ENCODE measurements at regions not wholly inside any gene's neighbourhood (a gene's known extent, or its start where the extent isn't known, plus 50 kb on each side); places are given as distances from the start of the nearest gene placed in this dataset.

DNA sequence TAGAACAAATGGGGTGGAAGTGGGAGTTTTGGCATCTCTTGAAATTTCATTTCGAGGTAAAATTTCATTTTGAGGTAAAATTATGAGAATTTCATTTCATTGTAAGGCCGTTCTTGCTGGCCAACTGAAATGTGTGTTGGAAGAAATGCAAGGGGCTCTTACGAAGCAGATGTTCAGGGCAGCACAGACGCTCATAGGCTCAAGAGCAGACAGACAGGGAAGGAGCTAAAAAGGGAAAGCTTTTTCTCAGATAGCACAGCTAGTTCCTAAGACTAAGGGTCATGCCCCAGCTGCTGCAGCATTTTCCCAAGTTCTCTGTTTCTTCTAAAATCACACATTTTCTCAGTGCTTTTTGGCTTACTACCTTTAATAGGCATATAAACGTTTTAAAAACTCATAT is 65.1 kb upstream of the SFMBT2 start:
- Histone ChIP-seq H3K4me1 (peaks cover 0 to 47% (median 9%) of the 10 kb centered on the region in 12 donors), H3K9me3 (peaks cover 0 to 3% (median 0%) of the 10 kb centered on the region in 12 donors), H3K27ac (peak overlapping the region in 2 of 12 donors; percentile 18 to 28), H3K4me3 (peak overlapping the region in 2 of 12 donors; percentile 2 to 4), H3K36me3 (no peaks in the 10 kb centered on the region), H3K27me3 (no peaks in the 10 kb centered on the region)
- DNase-seq (no peak), ATAC-seq (peak in 3 of 4 donors; percentile 68 to 74 (median 72))
- TF ChIP-seq, protein P1, sequence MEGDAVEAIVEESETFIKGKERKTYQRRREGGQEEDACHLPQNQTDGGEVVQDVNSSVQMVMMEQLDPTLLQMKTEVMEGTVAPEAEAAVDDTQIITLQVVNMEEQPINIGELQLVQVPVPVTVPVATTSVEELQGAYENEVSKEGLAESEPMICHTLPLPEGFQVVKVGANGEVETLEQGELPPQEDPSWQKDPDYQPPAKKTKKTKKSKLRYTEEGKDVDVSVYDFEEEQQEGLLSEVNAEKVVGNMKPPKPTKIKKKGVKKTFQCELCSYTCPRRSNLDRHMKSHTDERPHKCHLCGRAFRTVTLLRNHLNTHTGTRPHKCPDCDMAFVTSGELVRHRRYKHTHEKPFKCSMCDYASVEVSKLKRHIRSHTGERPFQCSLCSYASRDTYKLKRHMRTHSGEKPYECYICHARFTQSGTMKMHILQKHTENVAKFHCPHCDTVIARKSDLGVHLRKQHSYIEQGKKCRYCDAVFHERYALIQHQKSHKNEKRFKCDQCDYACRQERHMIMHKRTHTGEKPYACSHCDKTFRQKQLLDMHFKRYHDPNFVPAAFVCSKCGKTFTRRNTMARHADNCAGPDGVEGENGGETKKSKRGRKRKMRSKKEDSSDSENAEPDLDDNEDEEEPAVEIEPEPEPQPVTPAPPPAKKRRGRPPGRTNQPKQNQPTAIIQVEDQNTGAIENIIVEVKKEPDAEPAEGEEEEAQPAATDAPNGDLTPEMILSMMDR (IDR thresholded peaks at IDR 0.05), result no peak
- no peak for TF ChIP-seq POLR2A (IDR thresholded peaks at IDR 0.05)
- 26 to 33% (median 29%) methylated on average over 5 of the region's 5 CpGs for WGBS, 4 donors
- intact Hi-C loops (cut with DNase I), result no loop called here

DNA sequence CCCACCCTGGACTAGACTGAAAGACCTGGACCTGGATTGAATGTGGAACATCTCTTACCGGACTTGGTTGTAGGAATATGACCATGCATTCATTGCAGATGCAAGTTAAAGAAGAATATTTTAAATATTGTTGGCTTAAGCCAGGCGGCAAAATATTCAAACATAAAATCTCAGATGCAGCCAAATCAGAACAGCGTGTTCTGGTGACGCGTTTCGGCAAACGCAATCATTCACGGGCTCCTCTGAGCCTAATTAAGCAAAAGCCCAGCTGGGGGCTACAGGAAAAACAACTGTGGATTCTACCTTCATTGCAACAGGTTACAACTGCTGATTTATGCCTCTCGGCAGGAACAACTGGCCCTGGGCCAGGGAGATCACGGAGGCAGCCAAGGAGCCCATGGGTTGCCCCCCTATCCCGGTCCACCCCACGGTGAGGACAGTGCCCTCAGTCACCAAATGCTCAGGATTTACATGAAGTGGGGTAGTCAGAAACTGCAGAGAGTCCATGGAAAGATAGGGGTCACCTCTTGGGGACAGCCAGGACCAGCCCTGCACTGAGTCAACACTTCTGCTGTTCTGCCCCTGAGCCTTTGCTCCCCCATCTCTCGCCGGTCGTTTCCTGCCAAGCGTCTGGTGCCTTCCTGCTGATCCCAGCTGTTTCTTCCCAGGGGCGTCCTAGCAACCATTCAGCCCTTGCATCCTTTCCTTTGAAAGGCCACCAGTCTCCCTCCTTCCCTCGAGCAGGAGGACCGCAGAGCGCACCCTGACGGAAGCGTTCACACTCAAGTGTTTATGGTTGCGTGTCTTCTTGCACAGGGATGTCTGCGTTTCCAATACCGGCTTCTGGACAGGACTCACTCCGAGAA is 64.4 kb upstream of the SFMBT2 start:
- peaks cover 0 to 45% (median 9%) of the 10 kb centered on the region in 12 donors for H3K4me1 ChIP-seq
- H3K9me3 ChIP-seq, result peaks cover 0 to 3% (median 0%) of the 10 kb centered on the region in 12 donors
- TF ChIP-seq, protein P1 (IDR thresholded peaks at IDR 0.05), result no peak
- TF ChIP-seq POLR2A (IDR thresholded peaks at IDR 0.05), result no peak
- ATAC-seq (peak; percentile 38 to 70 (median 63)), DNase-seq (peak; percentile 25 to 72 (median 48))
- intact Hi-C loops (cut with DNase I), result no loop called here
- peak overlapping the region in 2 of 12 donors; percentile 18 to 28 for H3K27ac ChIP-seq
- peak overlapping the region in 3 of 12 donors; percentile 2 to 14 (median 4) for H3K4me3 ChIP-seq
- no peaks in the 10 kb centered on the region for H3K36me3 ChIP-seq
- no peaks in the 10 kb centered on the region for H3K27me3 ChIP-seq
- WGBS, 4 donors, result 31 to 34% (median 33%) methylated on average over 22 to 26 of the region's 26 CpGs

DNA sequence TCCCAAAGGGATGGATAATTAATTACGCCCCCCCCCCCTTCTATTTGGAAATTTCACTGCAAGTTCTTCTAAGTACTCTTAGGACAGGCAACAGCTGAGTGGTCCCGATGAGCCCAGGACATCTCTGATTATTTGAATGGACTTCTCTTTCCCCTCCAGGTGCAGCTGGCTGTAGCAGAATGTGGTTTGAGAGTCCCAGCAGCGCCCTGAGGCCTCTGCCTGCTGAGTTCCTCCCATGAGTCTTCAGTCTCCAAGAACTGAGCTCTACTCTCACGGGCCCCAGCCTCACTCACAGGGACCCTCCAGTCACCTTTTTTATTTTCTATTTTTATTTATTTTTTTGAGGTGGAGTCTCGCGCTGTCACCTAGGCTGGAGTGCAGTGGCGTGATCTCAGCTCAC is 63.6 kb upstream of the SFMBT2 start:
- Histone ChIP-seq H3K4me1 (peaks cover 0 to 38% (median 9%) of the 10 kb centered on the region in 12 donors), H3K27ac (no peak overlapping the region), H3K4me3 (no peak overlapping the region), H3K36me3 (no peaks in the 10 kb centered on the region), H3K9me3 (peaks cover 0 to 3% (median 0%) of the 10 kb centered on the region in 12 donors), H3K27me3 (no peaks in the 10 kb centered on the region)
- intact Hi-C loops (cut with DNase I), result no loop called here
- DNase-seq (no peak), ATAC-seq (no peak)
- WGBS, 4 donors, result 75 to 84% (median 78%) methylated on average over 7 of the region's 7 CpGs
- no peak for TF ChIP-seq POLR2A (IDR thresholded peaks at IDR 0.05)
- TF ChIP-seq, protein P1 (IDR thresholded peaks at IDR 0.05), result no peak

DNA sequence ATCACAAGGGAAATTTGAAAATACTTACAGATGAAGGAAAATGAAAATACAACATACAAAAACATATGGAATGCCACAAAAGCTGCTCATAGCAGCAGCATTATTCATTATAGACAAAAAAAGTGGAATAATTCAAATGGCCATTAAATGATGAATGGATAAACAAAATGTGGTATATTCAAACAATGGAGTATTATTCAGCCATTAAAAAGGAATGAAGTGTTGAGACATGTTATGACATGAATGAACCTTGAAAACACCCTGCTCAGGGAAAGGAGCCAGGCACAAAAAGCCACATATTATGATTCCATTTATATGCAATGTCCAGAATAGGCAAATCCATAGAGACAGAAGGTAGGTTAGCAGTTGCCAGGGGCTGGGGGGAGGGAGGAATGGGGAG is 62.6 kb upstream of the SFMBT2 start:
- intact Hi-C loops (cut with DNase I), result no loop called here
- no peaks in the 10 kb centered on the region for H3K27me3 ChIP-seq
- no peak for DNase-seq
- no peak for TF ChIP-seq POLR2A (IDR thresholded peaks at IDR 0.05)
- TF ChIP-seq, protein P1 (IDR thresholded peaks at IDR 0.05), result no peak
- H3K27ac ChIP-seq, result no peak overlapping the region
- H3K9me3 ChIP-seq, result peaks cover 0 to 3% (median 0%) of the 10 kb centered on the region in 12 donors
- no peaks in the 10 kb centered on the region for H3K36me3 ChIP-seq
- H3K4me3 ChIP-seq, result no peak overlapping the region
- ATAC-seq, result no peak
- H3K4me1 ChIP-seq, result peaks cover 0 to 38% (median 9%) of the 10 kb centered on the region in 12 donors

Measured in heart left ventricle (tissue), 16 donors.